Mammary epithelial cell (primary cell): ENCODE measurements at regions not wholly inside any gene's neighbourhood (a gene's known extent, or its start where the extent isn't known, plus 50 kb on each side); places are given as distances from the start of the nearest gene placed in this dataset.

Source experiments
- CTCF ChIP-seq, 2 donors: IDR thresholded peaks in 1 of 2; conservative IDR thresholded peaks in 1 of 2; 2 replicates each; pipeline ENCODE4 v1.5.1; 2011 to 2012; ENCODE audit warnings: inconsistent platforms in 2 of 2, low read length in 2 of 2, mild to moderate bottlenecking in 2 of 2, control low read depth in 1 of 2, low read depth in 1 of 2; ENCODE audit not compliant: insufficient read depth in 1 of 2; ENCODE audit errors: extremely low read depth in 1 of 2
- EZH2 ChIP-seq: IDR thresholded peaks from 2 replicates; pipeline ENCODE4 v1.6.1; 2012; ENCODE audit warnings: low read length, inconsistent platforms, borderline replicate concordance

- TF ChIP-seq CTCF (conservative IDR thresholded peaks at IDR 0.05 in 1 of 2, IDR thresholded peaks at IDR 0.05 in 1 of 2; ENCODE audit: extremely low read depth in 1 of 2, insufficient read depth in 1 of 2, low read depth in 1 of 2, low read length in 2 of 2) = no peak
- no peak for TF ChIP-seq EZH2
Measured at GRCh38 chr15:69663441-69663840, 210.8 kb downstream of the RPLP1 start.
